ENCODE measurements at regions not wholly inside any gene's neighbourhood (a gene's known extent, or its start where the extent isn't known, plus 50 kb on each side); places are given as distances from the start of the nearest gene placed in this dataset.
"Not testable (repeated sequence)": the region's sequence is repeated elsewhere in the genome, so short reads cannot be mapped to it uniquely, and the experiment has no call there.

DNA sequence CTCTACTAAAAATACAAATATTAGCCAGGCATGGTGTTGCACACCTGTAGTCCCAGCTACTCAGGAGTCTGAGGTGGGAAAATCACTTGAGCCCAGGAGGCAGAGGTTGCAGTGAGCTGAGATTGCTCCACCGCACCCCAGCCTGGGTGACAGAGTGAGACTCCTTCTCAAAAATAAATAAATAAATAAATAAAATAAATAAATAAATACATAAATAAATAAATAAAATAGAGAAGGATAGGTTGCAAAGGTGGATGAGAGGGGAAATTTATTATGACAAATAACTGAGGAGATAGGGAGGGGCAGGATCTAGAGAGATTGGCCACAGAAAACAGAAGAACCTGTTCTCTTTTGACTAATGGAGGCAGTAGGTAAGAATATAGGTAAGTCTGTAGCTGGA lies 601.6 kb downstream of the LRRC70 start:
- DNase-seq, result not testable (repeated sequence)

DNA sequence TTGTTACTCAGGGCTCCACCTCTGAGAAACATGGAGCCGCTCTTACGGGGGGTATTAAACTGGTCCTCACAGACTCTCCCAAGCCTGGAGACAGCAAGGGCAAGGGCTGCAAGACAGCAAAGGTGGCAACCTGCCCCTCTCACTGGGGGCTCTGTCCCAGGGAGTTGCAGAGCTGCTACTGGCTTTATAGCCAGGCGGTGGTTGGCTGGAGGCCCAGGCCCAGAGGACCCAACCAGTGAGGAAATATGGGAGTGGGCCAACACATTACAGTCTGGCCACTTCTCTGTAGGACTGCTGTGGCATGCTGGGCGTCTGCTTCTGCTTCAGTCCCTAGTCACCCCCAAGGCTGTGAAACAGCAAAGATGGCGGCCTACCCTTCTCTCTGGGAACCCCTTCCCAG lies 597.2 kb downstream of the LRRC70 start:
- no peak for DNase-seq

DNA sequence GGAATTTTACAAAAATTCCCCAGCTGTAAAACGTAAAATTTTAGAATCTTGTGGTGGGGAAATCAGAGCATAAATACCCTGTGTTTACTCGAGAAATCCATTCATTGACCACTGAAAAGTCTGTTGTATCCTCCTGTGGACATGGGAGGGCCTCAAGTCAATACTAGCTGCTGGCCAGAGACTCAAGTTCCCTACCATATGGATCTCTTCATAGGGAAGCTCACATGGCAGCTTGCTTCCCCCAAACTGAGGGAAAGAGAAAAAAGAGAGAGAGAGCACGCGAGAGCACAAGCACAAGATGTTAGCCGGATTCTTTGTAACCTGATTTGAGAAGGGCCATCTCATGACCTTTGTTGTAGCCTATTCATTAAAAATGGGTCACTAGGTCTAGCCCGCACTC lies 591.9 kb downstream of the LRRC70 start:
- no peak for DNase-seq

DNA sequence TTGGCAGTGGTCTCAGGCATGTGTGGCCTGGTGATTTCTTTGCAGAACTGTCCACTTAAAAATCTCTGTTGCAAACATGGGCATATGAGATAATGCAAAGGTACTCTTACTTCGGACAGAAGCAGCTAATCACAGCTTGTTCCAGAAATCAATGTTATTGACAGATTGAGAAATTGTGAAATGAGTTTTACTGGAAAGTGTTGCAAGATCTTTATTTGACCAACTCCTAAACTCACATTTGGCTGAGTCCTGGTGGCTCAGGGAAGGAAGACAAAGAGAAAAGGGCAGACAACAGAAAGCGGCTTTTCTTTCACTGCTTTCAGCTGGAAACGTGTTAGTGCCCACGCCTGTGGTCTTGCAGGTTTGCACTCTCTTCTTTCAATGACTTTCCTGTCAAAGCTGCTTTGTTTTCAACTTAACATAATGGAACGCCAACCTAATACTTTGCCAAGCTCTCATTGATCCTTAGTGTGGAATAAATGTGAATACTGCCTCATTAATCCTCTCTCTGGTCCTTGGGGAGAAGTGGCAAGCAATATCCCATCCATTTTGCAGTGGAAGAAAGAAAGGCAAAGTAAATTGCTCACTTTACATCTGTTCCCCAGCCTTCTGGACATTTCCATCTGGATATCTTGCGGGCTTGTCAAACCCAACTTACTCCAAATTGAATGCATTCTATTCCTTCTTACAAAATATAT lies 586.4 kb downstream of the LRRC70 start:
- no peak for DNase-seq

DNA sequence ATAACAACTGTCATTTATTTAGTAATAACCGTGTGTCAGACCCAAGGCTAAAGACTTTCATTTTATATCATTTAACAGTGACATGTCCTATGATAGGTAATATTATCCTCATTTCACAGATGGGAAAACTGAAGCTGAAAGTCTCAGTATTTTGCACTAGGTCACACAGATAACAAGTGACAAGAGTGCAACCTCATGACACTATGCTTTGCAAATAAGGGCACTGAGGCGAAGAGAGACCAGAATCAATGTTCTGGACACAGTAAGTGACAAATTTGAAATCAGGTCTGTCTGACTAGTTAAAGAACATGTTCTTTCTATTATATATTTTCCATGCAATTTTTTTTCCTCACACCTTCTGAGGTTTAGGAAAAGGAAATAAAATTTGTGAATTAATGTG lies 585.7 kb downstream of the LRRC70 start:
- no peak for DNase-seq

DNA sequence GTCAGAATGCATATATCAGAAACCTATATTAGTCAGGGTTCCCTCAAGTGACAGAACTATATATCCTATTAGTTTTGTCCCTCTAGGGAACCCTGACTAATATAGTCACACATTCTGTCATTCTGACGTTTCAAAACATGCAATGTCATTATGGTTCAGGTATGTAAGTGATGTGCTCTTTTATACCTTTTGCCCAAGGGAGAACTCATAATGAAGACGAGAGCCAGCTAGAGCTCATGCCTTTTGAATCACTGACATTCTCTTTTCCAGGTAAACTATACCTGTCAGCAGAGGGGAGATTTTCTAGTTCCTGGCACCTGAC lies 576.7 kb downstream of the LRRC70 start:
- DNase-seq, result no peak

DNA sequence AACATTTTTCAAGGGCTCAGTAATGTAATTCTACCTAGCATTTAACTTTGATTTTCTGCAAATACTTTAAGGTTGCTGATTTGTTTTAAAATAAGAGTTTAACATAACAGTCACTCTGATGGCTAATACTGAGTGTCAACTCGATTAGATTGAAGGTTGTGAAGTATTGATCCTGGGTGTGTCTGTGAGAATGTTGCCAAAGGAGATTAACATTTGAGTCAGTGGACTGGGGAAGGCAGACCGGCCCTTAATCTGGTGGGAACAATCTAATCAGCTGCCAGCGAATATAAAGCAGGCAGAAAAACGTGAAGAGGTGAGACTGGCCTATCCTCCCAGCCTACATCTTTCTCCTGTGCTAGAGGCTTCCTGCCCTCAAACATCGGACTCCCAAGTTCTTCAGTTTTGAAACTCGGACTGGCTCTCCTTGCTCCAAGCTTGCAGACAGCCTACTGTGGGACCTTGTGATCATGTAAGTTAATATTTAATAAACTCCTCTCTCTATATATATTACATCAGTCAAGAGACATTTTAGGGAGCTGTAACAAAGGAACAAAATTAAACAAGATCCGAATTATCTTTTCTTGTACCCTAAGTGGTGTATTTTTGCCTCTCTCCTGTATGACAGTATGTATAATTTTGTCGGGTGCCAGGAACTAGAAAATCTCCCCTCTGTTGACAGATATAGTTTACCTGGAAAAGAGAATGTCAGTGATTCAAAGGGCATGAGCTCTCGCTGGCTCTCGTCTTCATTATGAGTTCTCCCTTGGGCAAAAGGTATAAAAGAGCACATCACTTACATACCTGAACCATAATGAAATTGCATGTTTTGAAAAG lies 576.1 kb downstream of the LRRC70 start:
- no peak for DNase-seq

DNA sequence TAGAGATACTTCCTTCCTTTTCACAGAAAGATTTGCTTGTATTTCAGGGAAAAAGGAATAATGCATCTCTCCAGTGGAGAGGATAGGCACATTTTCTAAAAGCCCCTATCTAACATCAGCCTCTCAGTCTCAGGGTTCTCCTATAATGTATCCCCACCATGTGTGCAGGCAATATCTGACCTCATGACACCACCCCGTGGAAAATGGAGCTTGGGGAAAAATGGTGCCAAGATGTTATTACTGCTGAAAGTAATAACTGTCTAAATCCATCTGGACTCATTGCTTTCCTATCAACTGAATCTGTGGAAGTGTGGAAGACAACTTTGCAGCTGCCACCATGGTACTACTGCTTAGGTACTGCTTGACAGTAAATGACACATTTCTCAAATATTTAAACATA lies 574.3 kb downstream of the LRRC70 start:
- DNase-seq, result no peak

DNA sequence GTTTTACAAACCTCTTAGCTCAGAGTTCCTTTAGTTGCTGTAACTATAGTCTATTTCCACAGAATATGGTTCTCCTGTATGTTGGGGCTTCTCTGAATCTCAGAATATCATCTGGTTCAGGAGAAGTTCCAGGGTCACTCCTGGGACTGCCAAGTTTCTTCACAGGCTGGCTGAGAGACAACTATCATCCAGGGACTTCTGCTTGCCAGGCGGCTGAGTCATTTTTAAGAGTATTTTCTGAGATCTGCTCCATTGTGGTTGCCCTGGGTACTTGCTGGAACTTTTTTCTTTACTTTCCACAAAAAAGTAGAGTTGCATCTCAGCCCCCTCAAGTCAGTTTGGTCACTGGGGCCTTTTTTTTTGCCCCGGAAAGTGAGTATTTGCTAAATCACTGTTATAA lies 566.5 kb downstream of the LRRC70 start:
- DNase-seq, result no peak

DNA sequence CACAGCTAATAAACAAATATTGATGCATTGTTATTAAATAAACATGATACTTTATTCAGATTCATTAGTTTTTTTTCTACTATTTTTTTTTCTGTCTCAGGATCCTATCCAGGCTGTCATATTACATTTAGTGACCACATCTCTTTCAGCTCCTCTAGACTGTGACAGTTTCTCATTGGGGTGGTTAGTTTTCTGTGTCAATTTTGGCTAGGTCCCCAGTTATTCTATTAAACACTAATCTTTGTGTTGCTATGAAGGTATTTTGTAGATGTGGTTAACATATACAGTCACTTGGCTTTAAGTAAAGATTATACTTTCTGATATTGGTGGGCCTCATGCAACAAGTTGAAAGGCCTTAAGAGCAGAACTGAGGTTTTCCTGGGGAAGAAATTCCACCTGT lies 563.0 kb downstream of the LRRC70 start:
- no peak for DNase-seq

DNA sequence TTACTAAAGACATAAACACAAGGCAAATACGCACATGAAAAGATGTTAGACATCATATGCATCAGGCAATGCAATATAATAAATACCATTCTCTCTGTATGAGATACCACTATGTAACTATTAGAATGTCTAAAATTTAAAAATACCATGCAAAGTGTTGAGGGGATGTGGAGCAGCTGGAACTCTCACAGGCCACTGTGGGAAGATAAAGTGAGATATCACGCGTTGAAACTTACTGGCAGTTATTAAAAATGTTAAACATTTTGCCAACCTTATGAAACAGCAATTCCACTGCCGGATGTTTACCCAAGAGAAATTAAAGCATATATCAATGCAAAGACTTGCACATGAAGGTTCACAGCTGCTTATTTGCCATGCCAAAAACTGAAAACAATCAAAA lies 556.7 kb downstream of the LRRC70 start:
- DNase-seq, result no peak

DNA sequence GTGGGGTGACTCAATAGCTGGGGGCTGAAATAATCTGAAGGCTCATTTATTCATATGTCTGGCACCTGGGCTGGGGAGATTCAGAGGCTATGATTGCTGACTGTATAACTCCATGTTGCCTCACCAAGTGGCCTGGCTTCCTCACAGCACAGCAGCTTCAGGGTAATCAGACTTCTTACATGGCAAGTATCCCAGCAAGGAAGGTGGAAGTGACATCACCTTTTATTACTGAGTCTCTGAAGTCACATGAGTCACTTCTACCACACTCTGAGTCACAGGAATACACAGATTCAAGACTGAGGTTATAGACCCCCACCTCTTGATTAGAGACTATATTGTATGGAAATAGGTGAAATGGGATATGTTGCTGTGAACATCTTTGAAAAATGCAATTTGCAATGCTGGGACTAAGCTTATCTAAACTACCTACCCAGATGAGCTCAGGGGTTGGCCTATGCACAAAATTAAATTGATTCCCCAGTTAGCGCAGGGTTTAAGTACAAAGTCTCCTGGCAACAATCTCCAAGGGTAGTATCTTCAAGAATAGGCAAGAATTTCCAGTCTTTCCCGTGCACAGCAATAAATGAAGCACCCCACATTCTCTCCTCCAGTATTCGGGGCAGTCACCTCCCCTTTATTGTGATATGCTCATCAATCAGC lies 553.1 kb downstream of the LRRC70 start:
- no peak for DNase-seq

DNA sequence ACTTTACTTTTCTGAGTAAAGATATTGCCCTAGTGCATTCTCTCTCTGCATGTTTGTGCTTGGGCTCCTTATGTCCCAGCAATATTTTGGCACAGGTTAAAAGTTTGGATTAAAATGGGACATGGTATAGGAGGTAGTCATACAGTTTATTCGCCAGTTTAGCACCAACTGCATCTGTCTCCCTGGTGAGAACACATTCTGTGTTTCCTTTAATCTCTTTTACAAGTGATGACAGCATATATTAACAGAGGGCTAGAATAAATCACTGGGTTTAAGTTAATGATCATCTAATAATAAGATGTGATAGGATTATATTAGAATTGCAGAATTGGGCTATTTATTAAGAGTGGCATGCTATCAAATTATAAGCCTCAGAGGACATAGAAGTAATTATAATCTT lies 550.1 kb downstream of the LRRC70 start:
- DNase-seq, result no peak

DNA sequence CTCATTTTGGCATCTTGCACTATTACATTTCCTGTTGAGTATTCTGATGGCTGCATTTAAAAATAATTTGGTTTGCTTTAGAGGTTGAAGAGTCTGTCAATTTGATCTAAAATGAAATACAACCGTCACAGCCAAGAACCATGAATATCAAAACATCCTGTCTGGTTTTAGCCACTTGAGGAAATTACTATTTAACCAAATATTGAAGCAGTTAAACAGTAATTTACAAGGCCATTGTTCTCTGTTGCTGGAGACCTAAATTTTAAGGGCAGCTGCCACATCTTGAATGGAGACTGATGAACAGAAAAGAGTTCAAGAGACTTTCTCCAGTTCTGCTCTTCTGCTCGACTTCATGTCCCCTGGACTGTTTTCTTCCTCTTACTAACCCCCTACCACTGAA lies 549.4 kb downstream of the LRRC70 start:
- no peak for DNase-seq

DNA sequence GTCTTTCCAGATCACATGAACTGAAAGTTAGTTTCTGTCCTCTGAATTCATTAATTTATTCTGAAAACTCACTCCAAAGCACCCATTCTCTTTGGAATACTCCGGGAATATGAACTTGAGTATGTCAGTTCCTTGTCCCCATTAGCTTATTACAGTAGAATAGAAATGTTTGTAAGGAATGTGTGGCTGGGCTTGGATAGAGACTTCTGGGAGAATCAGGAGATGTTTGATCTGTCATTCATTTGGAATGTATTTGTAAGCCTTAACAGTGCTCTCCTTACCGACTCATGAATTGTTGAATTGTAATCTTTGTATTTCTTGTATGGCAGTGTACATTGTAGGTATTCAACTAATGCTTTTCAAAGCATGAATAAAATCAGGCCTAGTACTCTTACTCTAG lies 548.4 kb downstream of the LRRC70 start:
- no peak for DNase-seq

DNA sequence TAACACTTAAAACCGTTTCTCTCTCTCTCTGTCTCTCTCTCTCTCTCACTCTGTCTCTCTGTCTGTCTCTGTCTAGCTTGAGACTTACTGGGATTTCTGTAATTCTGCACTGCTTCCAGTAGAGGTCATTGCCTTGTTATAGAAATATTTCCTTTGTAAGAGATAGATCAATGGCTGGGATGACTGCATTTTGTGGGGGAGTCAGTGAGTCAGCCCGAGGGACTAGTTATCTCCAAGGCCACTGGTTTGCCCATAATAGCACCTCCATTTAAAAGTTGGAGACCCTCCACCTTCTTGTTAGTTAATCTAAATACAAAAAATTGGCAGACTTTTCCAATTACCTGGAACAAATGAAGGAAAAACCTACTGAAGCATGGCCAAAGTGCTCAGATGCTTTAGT lies 547.2 kb downstream of the LRRC70 start:
- no peak for DNase-seq

DNA sequence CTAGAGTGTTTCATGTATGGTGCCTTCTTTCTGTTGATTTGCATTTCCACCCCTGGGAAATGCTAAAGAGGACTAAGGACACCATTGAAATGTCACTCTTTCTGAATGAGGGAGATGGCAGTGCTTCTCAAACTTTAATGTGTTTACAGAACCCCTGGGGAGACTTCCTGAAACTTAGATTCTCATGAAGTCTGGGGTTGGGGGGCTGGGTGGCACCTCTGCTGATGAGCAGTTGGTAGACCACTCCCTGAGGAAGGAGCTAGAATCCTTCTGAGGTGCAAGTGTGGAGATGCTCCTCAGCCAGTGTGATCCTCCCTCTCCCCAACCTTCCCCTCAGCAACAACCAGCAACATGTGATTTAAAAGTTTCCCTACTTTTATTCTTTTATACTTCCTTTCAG lies 546.8 kb downstream of the LRRC70 start:
- DNase-seq, result no peak

DNA sequence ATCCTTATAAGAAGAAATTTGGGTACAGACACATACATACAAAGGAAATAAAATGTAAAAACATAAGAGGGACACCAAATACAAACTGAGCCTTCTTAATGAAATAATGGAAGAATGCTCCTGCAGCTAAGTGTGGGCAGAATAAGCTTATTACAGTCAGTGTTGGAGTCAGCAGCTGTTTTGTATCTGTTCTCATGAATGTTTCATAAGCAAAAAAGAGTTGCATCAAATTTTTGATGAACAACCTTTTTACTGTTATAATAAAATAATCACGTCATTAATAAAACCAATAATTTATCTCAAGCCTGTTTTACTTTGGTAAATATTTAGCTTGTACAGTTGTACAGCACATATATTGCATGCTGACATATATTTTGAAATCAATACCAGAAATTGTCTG lies 545.6 kb downstream of the LRRC70 start:
- no peak for DNase-seq

DNA sequence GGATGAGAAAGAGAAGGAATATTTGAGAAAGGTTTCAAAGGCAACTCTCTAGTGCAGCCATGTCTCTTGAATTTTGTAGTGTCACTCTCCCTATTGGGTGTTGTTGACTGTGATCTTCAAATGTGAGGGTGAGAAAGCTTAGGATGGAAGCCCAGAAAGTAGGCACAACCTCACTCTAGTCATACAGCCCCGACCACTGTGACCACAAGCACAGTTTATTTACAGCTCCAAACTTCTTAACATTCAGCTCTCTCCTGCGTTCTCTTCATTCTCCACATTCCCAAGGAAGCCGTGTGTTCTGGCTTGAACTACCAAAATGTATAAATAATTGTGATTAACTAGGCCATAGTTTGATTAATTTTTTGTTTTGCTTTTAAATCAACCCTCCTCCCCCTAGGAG lies 542.9 kb downstream of the LRRC70 start:
- DNase-seq, result no peak

DNA sequence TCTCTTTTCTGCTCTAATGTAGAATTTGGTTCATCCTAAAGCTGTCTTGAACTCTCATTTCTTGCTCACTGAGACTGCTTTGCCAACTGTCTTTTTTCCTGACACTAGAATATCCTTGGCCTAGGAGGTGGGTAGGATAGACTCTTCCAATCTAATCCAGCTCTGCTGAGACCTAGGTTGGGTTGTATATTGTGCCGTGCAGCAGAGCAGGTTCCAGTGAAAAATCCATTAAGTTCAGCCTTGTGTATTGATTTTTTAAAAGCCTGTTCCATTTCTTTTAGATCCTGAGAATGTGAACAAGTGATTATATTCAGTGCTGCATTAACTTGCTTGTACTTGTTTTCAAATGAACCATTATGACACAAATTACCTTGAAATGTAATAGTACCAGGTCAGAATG lies 539.6 kb downstream of the LRRC70 start:
- no peak for DNase-seq

DNA sequence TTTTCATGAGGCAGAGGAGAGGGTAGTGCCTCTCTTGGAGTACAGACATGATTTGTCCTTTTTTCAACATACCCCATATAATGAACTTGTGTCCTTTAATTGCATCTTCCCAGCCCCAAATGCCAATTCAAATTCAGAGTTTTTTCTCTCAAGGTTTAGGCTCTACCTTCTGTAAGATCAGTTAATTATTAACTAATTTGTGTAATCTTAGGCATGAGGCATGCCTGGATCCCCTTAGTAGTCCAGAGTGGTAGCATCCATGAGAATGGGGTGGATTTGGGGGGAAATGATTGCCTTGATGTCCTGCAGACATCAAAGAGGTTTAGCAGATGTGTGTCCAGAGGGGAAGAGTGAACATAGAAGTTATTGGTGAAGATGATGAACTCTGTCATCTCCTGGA lies 533.3 kb downstream of the LRRC70 start:
- DNase-seq, result no peak

DNA sequence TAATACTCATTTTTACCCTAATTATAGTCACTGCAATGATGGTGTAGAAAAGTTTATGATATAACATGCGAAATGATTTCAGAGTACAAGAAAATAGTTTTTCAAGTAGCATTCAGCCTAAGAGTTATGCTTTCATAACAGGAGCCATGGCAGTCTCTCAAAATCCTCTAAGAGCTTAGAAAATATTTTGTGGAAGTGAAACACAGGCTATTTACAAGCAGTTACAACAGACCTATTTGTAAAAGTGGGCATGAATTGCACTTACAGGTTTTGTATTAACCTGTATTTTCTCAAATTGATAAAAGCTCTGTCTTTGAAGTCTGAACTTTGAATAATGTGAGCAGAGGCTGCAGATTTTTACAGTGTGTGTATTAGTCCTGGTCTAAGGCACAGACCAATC lies 523.3 kb downstream of the LRRC70 start:
- DNase-seq, result no peak

DNA sequence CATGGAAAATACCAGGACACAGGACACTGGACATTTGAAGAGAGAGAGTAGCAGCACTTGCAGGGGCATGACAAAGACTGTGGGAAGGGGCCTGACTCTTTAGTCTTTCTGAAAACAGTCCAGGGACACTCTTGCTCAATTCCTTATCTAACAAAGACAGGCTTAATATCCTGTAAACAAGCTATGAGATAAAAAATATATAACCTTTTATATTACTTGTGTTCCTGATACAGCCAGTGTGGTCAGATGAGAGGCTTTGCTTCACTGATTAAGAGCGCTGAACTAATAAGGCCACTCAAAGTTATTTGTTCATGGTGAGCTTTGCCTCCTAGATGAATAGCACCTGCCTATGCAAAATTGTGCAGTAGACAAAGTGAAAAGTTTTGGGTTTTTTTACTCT lies 518.7 kb downstream of the LRRC70 start:
- no peak for DNase-seq

DNA sequence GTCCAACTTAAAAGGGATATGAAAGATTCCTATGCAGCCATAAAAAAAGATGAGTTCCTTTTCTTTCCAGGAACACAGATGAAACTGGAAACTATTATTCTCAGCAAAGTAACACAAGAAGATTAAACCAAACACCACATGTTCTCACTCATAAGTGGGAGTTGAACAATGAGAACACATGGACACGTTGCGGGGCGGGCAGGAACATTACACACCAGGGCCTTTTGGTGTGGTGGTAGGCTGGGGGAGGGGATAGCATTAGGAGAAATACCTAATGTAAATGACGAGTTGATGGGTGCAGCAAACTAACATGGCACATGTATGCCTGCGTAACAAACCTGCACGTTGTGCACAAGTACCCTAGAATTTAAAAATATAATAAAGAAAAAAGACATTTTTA lies 516.1 kb downstream of the LRRC70 start:
- DNase-seq, result no peak
